HG03025 (cell line): ENCODE measurements at regions not wholly inside any gene's neighbourhood (a gene's known extent, or its start where the extent isn't known, plus 50 kb on each side); places are given as distances from the start of the nearest gene placed in this dataset.

Experiments
- ATAC-seq: cut with Tn5 transposase; IDR thresholded peaks from one replicate; pipeline ENCODE4 v1.9.1; 2021; ENCODE audit warnings: mild to moderate bottlenecking, moderate library complexity; ENCODE audit not compliant: unreplicated experiment, low FRiP score

GRCh38 chr6:163729127-163729872, 314.8 kb downstream of the QKI start:
- no peak for ATAC-seq

- ATAC-seq: no peak
Measured at GRCh38 chr6:163728442-163729126, 314.1 kb downstream of the QKI start.

- ATAC-seq: no peak
Measured at GRCh38 chr6:163726037-163726695, 311.6 kb downstream of the QKI start.

- no peak for ATAC-seq
Measured at GRCh38 chr6:163725008-163725941, 310.8 kb downstream of the QKI start.

- no peak for ATAC-seq
Measured at GRCh38 chr6:163724196-163724595, 309.7 kb downstream of the QKI start.

- no peak for ATAC-seq
Measured at GRCh38 chr6:163723759-163724158, 309.2 kb downstream of the QKI start.

GRCh38 chr6:163721922-163722692, 307.6 kb downstream of the QKI start:
- ATAC-seq: no peak

GRCh38 chr6:163721435-163721834, 306.9 kb downstream of the QKI start:
- ATAC-seq: no peak

- ATAC-seq: no peak
Measured at GRCh38 chr6:163720460-163721235, 306.1 kb downstream of the QKI start.

GRCh38 chr6:163720005-163720404, 305.5 kb downstream of the QKI start:
- ATAC-seq: no peak

- ATAC-seq: no peak
Measured at GRCh38 chr6:163719028-163719742, 304.7 kb downstream of the QKI start.

- no peak for ATAC-seq
Measured at GRCh38 chr6:163718537-163718936, 304.0 kb downstream of the QKI start.

- no peak for ATAC-seq
Measured at GRCh38 chr6:163717106-163717764, 302.7 kb downstream of the QKI start.

- ATAC-seq: no peak
Measured at GRCh38 chr6:163716690-163717089, 302.2 kb downstream of the QKI start.

GRCh38 chr6:163715846-163716245, 301.3 kb downstream of the QKI start:
- no peak for ATAC-seq

- no peak for ATAC-seq
Measured at GRCh38 chr6:163714179-163714578, 299.7 kb downstream of the QKI start.

GRCh38 chr6:163712981-163713380, 298.5 kb downstream of the QKI start:
- no peak for ATAC-seq

GRCh38 chr6:163712566-163712961, 298.0 kb downstream of the QKI start:
- no peak for ATAC-seq
